ENCODE measurements at regions not wholly inside any gene's neighbourhood (a gene's known extent, or its start where the extent isn't known, plus 50 kb on each side); places are given as distances from the start of the nearest gene placed in this dataset.

GRCh38 chr2:180508458-180508857, 471.9 kb upstream of the UBE2E3 start:
- H3K4me3 ChIP-seq (ENCODE audit: insufficient read depth, low read depth, low read length) = no peak overlapping the region
- H2AK5ac ChIP-seq (ENCODE audit: low read depth, low read length) = no peak overlapping the region
- no peaks in the 10 kb centered on the region for H4K20me1 ChIP-seq (ENCODE audit: insufficient read depth, low read length)
- no peak overlapping the region for H2BK120ac ChIP-seq (ENCODE audit: low read depth, low read length)
- no peak overlapping the region for H4K8ac ChIP-seq (ENCODE audit: low read depth in 2 of 2, low read length in 2 of 2)
- no peak overlapping the region for H3K4ac ChIP-seq (ENCODE audit: low read depth, low read length)
- dilution Hi-C loops (cut with HindIII; ENCODE audit: low sequenced_read_pairs, unreplicated experiment) (no loop called here), intact Hi-C loops (cut with micrococcal nuclease) (no loop called here), in situ Hi-C loops (cut with MboI; ENCODE audit: low sequenced_read_pairs) (no loop called here)
- ATAC-seq (ENCODE audit: low read depth) (no peak), DNase-seq (no peak)
- H3K14ac ChIP-seq (replicated peaks; ENCODE audit: low read depth, low read length) = no peak overlapping the region
- no peak overlapping the region for H3K18ac ChIP-seq (ENCODE audit: low read depth, low read length)
- H3K23ac ChIP-seq (ENCODE audit: low read depth, low read length) = no peak overlapping the region
- BruUV-seq (replicated peaks) = no TSS peak
- no peaks in the 10 kb centered on the region for H3K9me3 ChIP-seq (ENCODE audit: control insufficient read depth, insufficient read depth, low read length)
- no peak overlapping the region for H2BK20ac ChIP-seq (ENCODE audit: low read depth, low read length)
- no peaks in the 10 kb centered on the region for H3K27me3 ChIP-seq (ENCODE audit: control insufficient read depth, insufficient read depth, low read length)
- H3K9ac ChIP-seq (ENCODE audit: low read depth, low read length) = no peak overlapping the region
- no peak overlapping the region for H4K5ac ChIP-seq (ENCODE audit: low read depth, low read length)
- no peak overlapping the region for H2BK15ac ChIP-seq (ENCODE audit: low read depth, low read length)
- no CpG with 5 or more reads among the region's 2 CpGs for WGBS, 2 experiments (ENCODE audit: extremely low coverage in 2 of 2, insufficient read length in 1 of 2)
- no peak overlapping the region for H4K91ac ChIP-seq (ENCODE audit: insufficient read depth, low read depth, low read length)
- no peaks in the 10 kb centered on the region for H3K9me1 ChIP-seq (ENCODE audit: insufficient read depth, low read length)
- ChIA-PET POLR2A (ENCODE audit: unreplicated experiment) (no interaction called here), CTCF (interaction anchor here (0.6 kb wide), 2 partner anchors 85 to 162 kb away, joined by 3 read pairs; no protein-coding TSS in a partner anchor)
- no peak overlapping the region for H2BK5ac ChIP-seq (ENCODE audit: low read depth, low read length, poor library complexity, severe bottlenecking)
- H3K79me1 ChIP-seq (ENCODE audit: low read depth in 1 of 2, low read length in 2 of 2) = no peaks in the 10 kb centered on the region; a peak in 1 of 4 replicates
- peaks cover 2% of the 10 kb centered on the region; the same call in 1 of the 2 replicates for H3K4me1 ChIP-seq (ENCODE audit: control insufficient read depth, insufficient read depth, low read length)
- H3K27ac ChIP-seq (ENCODE audit: insufficient read depth, low read length) = no peak overlapping the region
- H3K56ac ChIP-seq (ENCODE audit: extremely low read depth, insufficient read depth, low read length) = no peak overlapping the region
- H2AK9ac ChIP-seq (replicated peaks; ENCODE audit: low read depth, low read length, poor library complexity) = no peak overlapping the region
- H3K4me2 ChIP-seq (ENCODE audit: low read depth, low read length) = no peak overlapping the region
- H3K36me3 ChIP-seq (ENCODE audit: control insufficient read depth, insufficient read depth, low read length) = no peaks in the 10 kb centered on the region
- no peak for TF ChIP-seq RFX5 (IDR thresholded peaks at IDR 0.05; ENCODE audit: low read depth, low read length)
- TF ChIP-seq FOS (IDR thresholded peaks at IDR 0.05; ENCODE audit: low read depth, low read length) = no peak
- TF ChIP-seq NFE2L2 (IDR thresholded peaks at IDR 0.05; ENCODE audit: low read depth, low read length) = no peak
- TF ChIP-seq BHLHE40 (IDR thresholded peaks at IDR 0.05; ENCODE audit: low read depth, low read length) = no peak
- TF ChIP-seq RCOR1 (IDR thresholded peaks at IDR 0.05; ENCODE audit: insufficient replicate concordance, low read length) = no peak
- TF ChIP-seq MAZ (IDR thresholded peaks at IDR 0.05; ENCODE audit: borderline replicate concordance, low read depth, low read length) = no peak
- TF ChIP-seq RAD21 (IDR thresholded peaks at IDR 0.05; ENCODE audit: low read length) = no peak
- no peak for TF ChIP-seq ELK1 (IDR thresholded peaks at IDR 0.05; ENCODE audit: borderline replicate concordance, low read depth, low read length)
- TF ChIP-seq CTCF (conservative IDR thresholded peaks at IDR 0.05; ENCODE audit: low read depth, low read length) = no peak
- no peak for TF ChIP-seq SMC3 (IDR thresholded peaks at IDR 0.05; ENCODE audit: low read depth, low read length)
- no peak overlapping the region for H2AFZ ChIP-seq (replicated peaks; ENCODE audit: low read length, poor library complexity)
